Esophagus squamous epithelium (tissue), 4 donors: ENCODE measurements at regions not wholly inside any gene's neighbourhood (a gene's known extent, or its start where the extent isn't known, plus 50 kb on each side); places are given as distances from the start of the nearest gene placed in this dataset.

Source experiments
- POLR2A ChIP-seq, 4 donors: fragments of 450-650 bp; IDR thresholded peaks; one replicate each; pipeline ENCODE4 v1.6.1; 2017; ENCODE audit warnings: antibody characterized with exemption in 4 of 4, mild to moderate bottlenecking in 4 of 4, moderate library complexity in 3 of 4
- TF ChIP-seq, protein P1 (sequence below), 6 experiments: fragments of 450-650 bp in 4 of 6; fragments of 200-600 bp in 2 of 6; sonication (generic) in 2 of 6; IDR thresholded peaks; one replicate each; pipeline ENCODE4 v1.5.1; 2016 to 2019; ENCODE audit warnings: antibody characterized with exemption in 6 of 6, mild to moderate bottlenecking in 4 of 6, moderate library complexity in 4 of 6

GRCh38 chrX:66961665-66962064 is 322.8 kb upstream of the EDA2R start:
- TF ChIP-seq, protein P1, sequence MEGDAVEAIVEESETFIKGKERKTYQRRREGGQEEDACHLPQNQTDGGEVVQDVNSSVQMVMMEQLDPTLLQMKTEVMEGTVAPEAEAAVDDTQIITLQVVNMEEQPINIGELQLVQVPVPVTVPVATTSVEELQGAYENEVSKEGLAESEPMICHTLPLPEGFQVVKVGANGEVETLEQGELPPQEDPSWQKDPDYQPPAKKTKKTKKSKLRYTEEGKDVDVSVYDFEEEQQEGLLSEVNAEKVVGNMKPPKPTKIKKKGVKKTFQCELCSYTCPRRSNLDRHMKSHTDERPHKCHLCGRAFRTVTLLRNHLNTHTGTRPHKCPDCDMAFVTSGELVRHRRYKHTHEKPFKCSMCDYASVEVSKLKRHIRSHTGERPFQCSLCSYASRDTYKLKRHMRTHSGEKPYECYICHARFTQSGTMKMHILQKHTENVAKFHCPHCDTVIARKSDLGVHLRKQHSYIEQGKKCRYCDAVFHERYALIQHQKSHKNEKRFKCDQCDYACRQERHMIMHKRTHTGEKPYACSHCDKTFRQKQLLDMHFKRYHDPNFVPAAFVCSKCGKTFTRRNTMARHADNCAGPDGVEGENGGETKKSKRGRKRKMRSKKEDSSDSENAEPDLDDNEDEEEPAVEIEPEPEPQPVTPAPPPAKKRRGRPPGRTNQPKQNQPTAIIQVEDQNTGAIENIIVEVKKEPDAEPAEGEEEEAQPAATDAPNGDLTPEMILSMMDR (IDR thresholded peaks at IDR 0.05), result no peak
- no peak for TF ChIP-seq POLR2A (IDR thresholded peaks at IDR 0.05)
